Activated naive CD4-positive, alpha-beta T cell treated with anti-CD3 and anti-CD28 coated beads, Interleukin-2, amount 50 U/mL, for 24 hours (primary cell): ENCODE measurements at regions not wholly inside any gene's neighbourhood (a gene's known extent, or its start where the extent isn't known, plus 50 kb on each side); places are given as distances from the start of the nearest gene placed in this dataset.

ENCODE experiments used
- H3K27ac Mint-ChIP-seq: one replicate; pipeline ENCODE4 v1.8.0; 2021; ENCODE audit warnings: mild to moderate bottlenecking, mixed read lengths
- H3K27me3 Mint-ChIP-seq: one replicate; pipeline ENCODE4 v1.8.0; 2021; ENCODE audit warnings: mixed read lengths
- H3K36me3 Mint-ChIP-seq: one replicate; pipeline ENCODE4 v1.8.0; 2021; ENCODE audit warnings: mixed read lengths
- H3K4me1 Mint-ChIP-seq: one replicate; pipeline ENCODE4 v1.8.0; 2021; ENCODE audit warnings: mixed read lengths
- H3K4me3 Mint-ChIP-seq: one replicate; pipeline ENCODE4 v1.8.0; 2021; ENCODE audit warnings: mild to moderate bottlenecking, mixed read lengths
- H3K9me3 Mint-ChIP-seq: one replicate; pipeline ENCODE4 v1.8.0; 2021; ENCODE audit warnings: mixed read lengths

DNA sequence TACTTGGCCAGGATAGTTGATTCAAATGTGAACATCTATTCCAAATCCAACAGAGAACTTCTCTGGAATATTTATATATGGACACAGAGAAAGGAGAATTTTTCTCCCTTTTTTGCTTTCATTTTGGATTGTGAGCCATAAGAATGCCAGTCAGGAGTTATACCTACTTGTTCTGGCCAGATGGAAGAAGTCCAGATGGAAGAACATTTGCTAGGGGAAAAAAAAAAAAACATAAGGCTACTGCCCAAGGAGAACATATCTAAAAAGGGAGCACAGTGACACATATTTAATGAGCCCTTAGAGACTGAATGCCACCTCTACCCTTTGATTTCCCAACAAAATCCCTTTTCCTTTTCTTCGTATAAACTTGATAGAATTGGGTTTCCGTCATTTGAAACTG, 61.7 kb upstream of the PPP2R2B start:
- Mint-ChIP-seq H3K9me3 (no peaks in the 10 kb centered on the region), H3K27ac (no peak overlapping the region), H3K36me3 (no peaks in the 10 kb centered on the region), H3K4me3 (no peak overlapping the region), H3K27me3 (no peaks in the 10 kb centered on the region), H3K4me1 (no peaks in the 10 kb centered on the region)

GRCh38 chr5:146944019-146944418, 65.5 kb upstream of the PPP2R2B start:
- H3K36me3 Mint-ChIP-seq, result no peaks in the 10 kb centered on the region
- no peak overlapping the region for H3K27ac Mint-ChIP-seq
- H3K4me3 Mint-ChIP-seq, result no peak overlapping the region
- no peaks in the 10 kb centered on the region for H3K9me3 Mint-ChIP-seq
- no peaks in the 10 kb centered on the region for H3K27me3 Mint-ChIP-seq
- no peaks in the 10 kb centered on the region for H3K4me1 Mint-ChIP-seq

- Mint-ChIP-seq H3K9me3 (no peaks in the 10 kb centered on the region), H3K36me3 (no peaks in the 10 kb centered on the region), H3K4me3 (no peak overlapping the region), H3K27me3 (no peaks in the 10 kb centered on the region), H3K27ac (no peak overlapping the region), H3K4me1 (no peaks in the 10 kb centered on the region)
Observed at GRCh38 chr5:146944764-146945616, 66.4 kb upstream of the PPP2R2B start.

DNA sequence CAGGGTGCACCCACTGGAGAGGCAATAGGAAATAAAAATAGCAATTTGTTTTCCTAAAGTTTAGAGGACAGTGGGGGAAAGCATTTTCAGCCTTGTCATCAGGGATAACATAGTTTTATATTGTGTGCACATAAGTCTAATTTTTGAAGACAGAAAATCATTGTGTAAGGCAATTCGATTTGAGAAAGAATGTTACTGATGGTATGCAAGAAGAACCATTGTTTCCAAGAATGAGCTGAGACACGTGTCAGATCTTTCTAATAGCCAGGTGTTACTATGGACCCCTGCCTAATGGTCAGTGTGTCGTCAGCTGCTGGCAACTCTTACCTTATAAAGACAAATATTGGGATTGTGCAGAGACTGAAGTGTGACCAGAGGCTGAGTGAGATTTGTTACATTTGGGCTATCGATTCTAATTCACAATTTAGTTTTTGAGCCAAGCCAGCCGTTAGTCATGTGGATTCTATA, 67.1 kb upstream of the PPP2R2B start:
- no peaks in the 10 kb centered on the region for H3K4me1 Mint-ChIP-seq
- H3K27ac Mint-ChIP-seq, result no peak overlapping the region
- H3K9me3 Mint-ChIP-seq, result no peaks in the 10 kb centered on the region
- no peak overlapping the region for H3K4me3 Mint-ChIP-seq
- no peaks in the 10 kb centered on the region for H3K27me3 Mint-ChIP-seq
- no peaks in the 10 kb centered on the region for H3K36me3 Mint-ChIP-seq

GRCh38 chr5:146947181-146947941, 68.8 kb upstream of the PPP2R2B start:
- Mint-ChIP-seq H3K9me3 (no peaks in the 10 kb centered on the region), H3K36me3 (no peaks in the 10 kb centered on the region), H3K27me3 (peaks cover 2% of the 10 kb centered on the region), H3K27ac (no peak overlapping the region), H3K4me3 (no peak overlapping the region), H3K4me1 (no peaks in the 10 kb centered on the region)

DNA sequence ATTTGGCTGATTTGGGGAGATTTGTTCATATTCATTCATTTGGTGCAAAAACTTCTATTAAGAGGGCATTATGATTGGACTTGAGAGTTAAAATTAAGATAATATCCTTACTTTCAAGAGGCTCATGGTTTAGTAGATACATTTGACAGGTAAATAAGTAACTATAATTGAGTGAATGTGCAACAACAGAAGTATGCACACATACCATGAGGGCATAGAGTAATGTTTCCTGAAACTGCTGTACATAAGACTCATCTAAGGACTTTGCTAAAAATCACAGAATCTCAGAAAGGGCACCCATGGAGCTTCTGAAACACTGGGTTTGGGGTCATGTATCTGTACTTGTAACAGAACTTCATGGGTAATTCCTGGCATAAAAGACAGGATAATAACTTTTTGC, 70.1 kb upstream of the PPP2R2B start:
- no peaks in the 10 kb centered on the region for H3K36me3 Mint-ChIP-seq
- no peaks in the 10 kb centered on the region for H3K4me1 Mint-ChIP-seq
- H3K9me3 Mint-ChIP-seq, result no peaks in the 10 kb centered on the region
- peaks cover 2% of the 10 kb centered on the region for H3K27me3 Mint-ChIP-seq
- H3K27ac Mint-ChIP-seq, result no peak overlapping the region
- no peak overlapping the region for H3K4me3 Mint-ChIP-seq

- H3K27me3 Mint-ChIP-seq, result peaks cover 4% of the 10 kb centered on the region
- no peak overlapping the region for H3K27ac Mint-ChIP-seq
- H3K4me1 Mint-ChIP-seq, result no peaks in the 10 kb centered on the region
- H3K4me3 Mint-ChIP-seq, result no peak overlapping the region
- no peaks in the 10 kb centered on the region for H3K36me3 Mint-ChIP-seq
- H3K9me3 Mint-ChIP-seq, result no peaks in the 10 kb centered on the region
Observed at GRCh38 chr5:146952168-146952567, 73.6 kb upstream of the PPP2R2B start.

- H3K27me3 Mint-ChIP-seq, result peaks cover 10% of the 10 kb centered on the region
- H3K4me1 Mint-ChIP-seq, result no peaks in the 10 kb centered on the region
- H3K4me3 Mint-ChIP-seq, result no peak overlapping the region
- no peaks in the 10 kb centered on the region for H3K36me3 Mint-ChIP-seq
- no peaks in the 10 kb centered on the region for H3K9me3 Mint-ChIP-seq
- H3K27ac Mint-ChIP-seq, result no peak overlapping the region
Observed at GRCh38 chr5:146956217-146956616, 77.7 kb upstream of the PPP2R2B start.

- Mint-ChIP-seq H3K27ac (no peak overlapping the region), H3K36me3 (no peaks in the 10 kb centered on the region), H3K9me3 (no peaks in the 10 kb centered on the region)
Observed at GRCh38 chr5:146959360-146959759, 80.8 kb upstream of the PPP2R2B start.

GRCh38 chr5:146962801-146963355, 84.3 kb upstream of the PPP2R2B start:
- Mint-ChIP-seq H3K9me3 (no peaks in the 10 kb centered on the region), H3K27me3 (peaks cover 4% of the 10 kb centered on the region), H3K36me3 (no peaks in the 10 kb centered on the region), H3K4me3 (no peak overlapping the region), H3K4me1 (no peaks in the 10 kb centered on the region), H3K27ac (no peak overlapping the region)

More at GRCh38 chr5:146959360-146959759, 80.8 kb upstream of the PPP2R2B start:
- no peaks in the 10 kb centered on the region for H3K4me1 Mint-ChIP-seq
- no peak overlapping the region for H3K4me3 Mint-ChIP-seq
- peaks cover 8% of the 10 kb centered on the region for H3K27me3 Mint-ChIP-seq

GRCh38 chr5:146965761-146966659, 87.5 kb upstream of the PPP2R2B start:
- no peaks in the 10 kb centered on the region for H3K36me3 Mint-ChIP-seq

GRCh38 chr5:146967646-146968045, 89.1 kb upstream of the PPP2R2B start:
- Mint-ChIP-seq H3K4me1 (no peaks in the 10 kb centered on the region), H3K27me3 (no peaks in the 10 kb centered on the region), H3K9me3 (no peaks in the 10 kb centered on the region), H3K4me3 (no peak overlapping the region), H3K27ac (no peak overlapping the region), H3K36me3 (no peaks in the 10 kb centered on the region)

More at GRCh38 chr5:146965761-146966659, 87.5 kb upstream of the PPP2R2B start:
- Mint-ChIP-seq H3K4me3 (no peak overlapping the region), H3K9me3 (no peaks in the 10 kb centered on the region), H3K27me3 (no peaks in the 10 kb centered on the region), H3K27ac (no peak overlapping the region), H3K4me1 (no peaks in the 10 kb centered on the region)

GRCh38 chr5:146971401-146971800, 92.8 kb upstream of the PPP2R2B start:
- Mint-ChIP-seq H3K27ac (no peak overlapping the region), H3K36me3 (no peaks in the 10 kb centered on the region), H3K27me3 (no peaks in the 10 kb centered on the region), H3K4me1 (no peaks in the 10 kb centered on the region), H3K9me3 (no peaks in the 10 kb centered on the region), H3K4me3 (no peak overlapping the region)

DNA sequence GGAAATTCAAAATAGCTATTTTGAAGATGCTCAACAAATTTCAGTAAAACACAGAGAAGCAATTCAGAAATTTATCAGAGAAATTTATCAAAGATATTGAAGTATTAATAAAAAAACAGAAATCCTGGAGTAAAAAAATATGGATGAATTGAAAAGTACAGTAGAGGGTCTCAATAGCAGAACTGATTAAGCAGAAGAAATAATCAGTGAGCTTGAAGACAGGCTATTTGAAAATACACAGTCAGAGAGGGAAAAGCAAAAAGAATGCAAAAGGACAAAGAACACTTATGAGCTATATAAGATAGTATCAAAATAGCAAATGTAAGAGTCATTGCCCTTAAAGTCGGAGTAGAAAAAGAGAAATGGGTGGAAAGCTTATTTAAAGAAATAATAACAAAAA, 107.9 kb upstream of the PPP2R2B start:
- H3K4me1 Mint-ChIP-seq, result no peaks in the 10 kb centered on the region
- H3K27me3 Mint-ChIP-seq, result peaks cover 21% of the 10 kb centered on the region
- H3K4me3 Mint-ChIP-seq, result no peak overlapping the region
- peaks cover 29% of the 10 kb centered on the region for H3K9me3 Mint-ChIP-seq
- H3K27ac Mint-ChIP-seq, result no peak overlapping the region
- peaks cover 7% of the 10 kb centered on the region for H3K36me3 Mint-ChIP-seq

GRCh38 chr5:146993876-146994530, 115.4 kb upstream of the PPP2R2B start:
- H3K4me3 Mint-ChIP-seq, result no peak overlapping the region
- peaks cover 5% of the 10 kb centered on the region for H3K27me3 Mint-ChIP-seq
- H3K36me3 Mint-ChIP-seq, result no peaks in the 10 kb centered on the region
- no peaks in the 10 kb centered on the region for H3K4me1 Mint-ChIP-seq
- H3K27ac Mint-ChIP-seq, result no peak overlapping the region
- H3K9me3 Mint-ChIP-seq, result peaks cover 5% of the 10 kb centered on the region
